ENCODE measurements at regions not wholly inside any gene's neighbourhood (a gene's known extent, or its start where the extent isn't known, plus 50 kb on each side); places are given as distances from the start of the nearest gene placed in this dataset.

DNA sequence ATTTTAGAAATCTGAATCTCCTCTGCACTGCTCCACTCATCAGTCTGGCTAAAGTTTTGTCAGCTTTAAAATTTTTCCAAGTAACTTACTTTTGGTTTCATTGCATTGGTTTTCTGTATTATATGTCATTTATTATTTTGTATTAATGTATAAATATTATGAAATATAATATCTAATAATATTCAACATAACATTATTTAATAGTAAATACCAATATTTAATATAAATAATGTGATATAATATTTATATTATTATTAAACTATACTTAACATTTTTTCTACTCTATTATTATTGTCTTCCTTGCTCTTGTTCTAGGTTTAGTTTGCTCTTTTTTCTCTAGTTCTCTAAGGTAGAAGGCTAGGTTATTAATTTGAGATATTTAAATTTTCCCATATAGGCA, 512.1 kb downstream of the AACS start:
- TF ChIP-seq, protein P1, sequence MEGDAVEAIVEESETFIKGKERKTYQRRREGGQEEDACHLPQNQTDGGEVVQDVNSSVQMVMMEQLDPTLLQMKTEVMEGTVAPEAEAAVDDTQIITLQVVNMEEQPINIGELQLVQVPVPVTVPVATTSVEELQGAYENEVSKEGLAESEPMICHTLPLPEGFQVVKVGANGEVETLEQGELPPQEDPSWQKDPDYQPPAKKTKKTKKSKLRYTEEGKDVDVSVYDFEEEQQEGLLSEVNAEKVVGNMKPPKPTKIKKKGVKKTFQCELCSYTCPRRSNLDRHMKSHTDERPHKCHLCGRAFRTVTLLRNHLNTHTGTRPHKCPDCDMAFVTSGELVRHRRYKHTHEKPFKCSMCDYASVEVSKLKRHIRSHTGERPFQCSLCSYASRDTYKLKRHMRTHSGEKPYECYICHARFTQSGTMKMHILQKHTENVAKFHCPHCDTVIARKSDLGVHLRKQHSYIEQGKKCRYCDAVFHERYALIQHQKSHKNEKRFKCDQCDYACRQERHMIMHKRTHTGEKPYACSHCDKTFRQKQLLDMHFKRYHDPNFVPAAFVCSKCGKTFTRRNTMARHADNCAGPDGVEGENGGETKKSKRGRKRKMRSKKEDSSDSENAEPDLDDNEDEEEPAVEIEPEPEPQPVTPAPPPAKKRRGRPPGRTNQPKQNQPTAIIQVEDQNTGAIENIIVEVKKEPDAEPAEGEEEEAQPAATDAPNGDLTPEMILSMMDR (IDR thresholded peaks at IDR 0.05; ENCODE audit: insufficient read depth, low read length, poor library complexity, severe bottlenecking) = no peak
- TF ChIP-seq EZH2phosphoT487 (conservative IDR thresholded peaks at IDR 0.05; ENCODE audit: low read length) = no peak
